SK-N-DZ (cell line): ENCODE measurements at regions not wholly inside any gene's neighbourhood (a gene's known extent, or its start where the extent isn't known, plus 50 kb on each side); places are given as distances from the start of the nearest gene placed in this dataset.
"Not testable (repeated sequence)": the region's sequence is repeated elsewhere in the genome, so short reads cannot be mapped to it uniquely, and the experiment has no call there.

Experiments
- DNase-seq: peaks from one replicate; pipeline ENCODE4 v3.0.0-alpha.2; 2015; ENCODE audit warnings: low spot score

DNA sequence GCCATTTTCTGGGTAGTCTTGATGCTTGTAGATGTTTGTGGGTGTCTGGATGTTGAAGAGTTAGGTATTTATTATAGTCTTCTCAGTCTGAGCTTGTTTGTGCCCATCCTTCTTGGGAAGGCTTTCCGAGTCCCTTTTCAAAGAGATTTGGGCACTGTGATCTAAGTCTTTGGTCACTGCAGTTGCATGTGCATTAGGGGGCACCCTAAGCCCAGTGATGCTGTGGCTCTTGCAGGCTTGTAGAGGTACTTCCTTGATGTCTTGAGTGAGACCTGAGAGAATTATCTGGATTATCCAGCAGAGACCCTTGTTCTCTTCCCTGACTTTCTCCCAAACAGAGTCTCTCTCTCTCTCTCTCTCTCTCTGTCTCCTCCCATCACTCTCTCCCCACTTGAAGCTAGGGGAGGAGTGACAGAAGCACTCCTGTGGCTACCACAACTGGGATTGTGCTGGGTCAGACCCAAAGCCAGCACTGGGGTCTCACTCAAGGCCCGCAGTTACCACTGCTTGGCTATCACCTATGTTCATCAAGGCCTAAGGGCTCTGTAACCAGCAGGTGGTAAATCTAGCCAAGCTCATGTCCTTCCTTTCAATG, 68.5 kb downstream of the TMCO5A start:
- no peak for DNase-seq

DNA sequence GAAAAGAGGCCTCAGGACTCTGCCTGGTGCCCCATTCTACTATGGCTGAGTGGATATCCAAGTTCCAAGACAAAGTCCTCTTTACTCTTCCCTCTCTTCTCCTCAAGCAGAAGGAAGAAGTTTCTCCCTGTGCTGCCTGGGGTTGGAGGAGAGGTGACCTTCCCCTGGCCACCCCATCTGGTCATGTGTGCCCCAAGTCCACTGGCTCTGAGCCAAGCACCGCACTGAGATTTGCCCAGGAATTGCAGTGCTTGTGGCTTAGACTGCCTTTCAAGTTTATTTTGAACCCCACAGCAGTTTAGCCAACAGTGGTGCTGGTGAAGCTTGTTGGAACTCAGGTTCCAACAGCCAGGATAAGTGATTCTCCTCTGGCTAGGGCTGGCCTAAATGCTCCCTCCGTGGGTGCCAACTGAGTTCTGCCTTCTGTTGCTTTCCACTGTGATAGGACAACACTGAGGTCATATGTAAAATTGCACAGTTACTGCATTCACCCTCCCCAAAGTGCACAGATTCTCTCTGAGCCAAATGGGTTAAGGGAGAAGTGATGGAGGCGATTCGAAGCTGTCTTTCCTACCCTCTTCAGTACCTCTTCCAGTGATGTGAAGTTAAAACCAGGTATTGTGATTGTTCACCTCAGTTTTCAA, 69.9 kb downstream of the TMCO5A start:
- no peak for DNase-seq

DNA sequence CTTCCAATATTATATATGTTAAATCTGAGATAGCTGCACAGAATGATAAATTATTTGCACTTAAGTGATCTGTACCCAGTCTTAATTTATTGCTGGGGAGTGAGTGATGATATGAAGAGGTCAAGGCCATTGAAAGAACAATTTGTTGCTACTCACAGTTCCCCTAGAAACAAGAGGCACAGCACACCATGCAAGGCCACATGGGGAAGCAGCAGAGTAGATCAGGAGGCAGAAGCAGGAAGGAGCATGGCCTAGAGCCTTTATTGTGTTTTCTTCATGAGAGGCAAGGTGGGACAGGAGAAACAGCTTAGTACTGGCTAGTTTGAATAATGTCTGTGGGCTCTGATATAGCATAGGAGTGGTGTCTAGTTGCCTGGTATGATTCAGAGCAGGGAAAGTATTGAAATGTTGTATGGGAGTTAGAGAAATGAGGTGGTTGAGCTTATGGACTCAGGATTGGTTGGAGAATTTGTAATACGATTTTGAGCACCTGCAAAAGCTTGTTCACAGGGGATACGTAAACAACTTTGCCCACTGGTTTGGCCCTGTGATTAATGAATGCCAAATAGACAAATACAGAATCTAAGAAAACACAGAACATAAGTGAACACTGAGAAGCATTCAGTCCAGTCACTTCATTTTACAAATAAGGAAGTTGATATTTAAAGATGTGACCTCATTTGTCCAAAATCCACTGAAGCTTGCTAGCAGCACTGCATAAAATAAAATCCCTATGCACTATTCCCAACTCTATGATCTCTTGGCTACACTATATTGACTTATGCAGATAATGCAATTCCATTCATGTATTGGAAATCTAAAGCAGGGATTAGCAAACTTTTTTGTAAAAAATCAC, 71.7 kb downstream of the TMCO5A start:
- no peak for DNase-seq

DNA sequence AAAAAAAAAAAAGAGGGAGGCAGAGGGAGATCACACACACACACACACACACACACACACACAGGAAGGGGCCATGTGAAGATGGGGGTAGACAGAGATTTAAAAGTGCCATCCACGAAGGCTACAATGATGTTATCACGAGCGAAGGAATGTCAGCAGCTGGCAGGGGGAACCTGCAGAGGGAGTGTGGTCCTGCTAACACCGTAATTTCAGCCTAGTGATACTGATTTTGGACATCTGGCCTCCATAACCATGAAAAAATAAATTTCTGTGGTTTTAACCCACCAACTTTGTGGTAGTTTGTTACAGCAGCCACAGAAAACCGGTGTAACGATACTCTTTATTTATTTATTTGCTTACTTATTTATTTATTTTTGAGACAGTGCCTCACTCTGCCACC, 76.0 kb downstream of the TMCO5A start:
- no peak for DNase-seq

DNA sequence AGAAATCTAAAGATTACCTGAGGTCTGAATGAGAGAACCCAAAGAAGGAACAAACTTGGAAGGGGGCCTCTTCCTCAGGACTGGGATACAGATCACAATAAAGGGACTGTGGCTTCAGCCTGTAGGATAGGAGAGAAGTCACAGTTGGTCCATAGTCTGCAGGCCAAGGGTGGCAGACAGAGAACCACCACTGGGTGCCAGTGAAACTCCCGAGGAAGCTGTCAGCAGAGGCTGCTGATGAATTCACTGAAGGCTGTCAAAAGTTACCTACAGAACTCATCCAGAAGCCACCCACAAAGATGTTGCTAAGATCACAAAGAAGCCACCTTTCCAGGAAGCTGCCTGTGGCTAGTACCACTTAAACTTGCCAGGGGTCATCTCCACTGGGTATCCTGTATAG, 78.5 kb downstream of the TMCO5A start:
- DNase-seq = no peak

DNA sequence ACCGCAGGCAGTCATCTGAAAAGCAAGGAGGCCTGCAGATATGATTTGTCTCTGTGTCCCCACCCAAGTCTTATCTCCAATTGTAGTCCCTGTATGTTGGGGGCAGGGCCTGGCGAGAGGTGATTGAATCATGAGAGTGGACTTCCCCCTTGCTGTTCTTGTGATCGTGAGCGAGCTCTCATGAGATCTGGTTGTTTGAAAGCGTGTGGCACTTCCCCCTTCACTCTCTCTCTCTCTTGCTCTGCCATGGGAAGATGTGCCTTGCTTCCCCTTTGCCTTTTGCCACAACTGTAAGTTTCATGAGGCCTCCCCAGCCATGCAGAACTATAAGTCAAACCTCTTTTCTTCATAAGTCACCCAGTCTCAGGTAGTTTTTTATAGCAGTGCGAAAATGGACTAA, 83.3 kb downstream of the TMCO5A start:
- DNase-seq = no peak

DNA sequence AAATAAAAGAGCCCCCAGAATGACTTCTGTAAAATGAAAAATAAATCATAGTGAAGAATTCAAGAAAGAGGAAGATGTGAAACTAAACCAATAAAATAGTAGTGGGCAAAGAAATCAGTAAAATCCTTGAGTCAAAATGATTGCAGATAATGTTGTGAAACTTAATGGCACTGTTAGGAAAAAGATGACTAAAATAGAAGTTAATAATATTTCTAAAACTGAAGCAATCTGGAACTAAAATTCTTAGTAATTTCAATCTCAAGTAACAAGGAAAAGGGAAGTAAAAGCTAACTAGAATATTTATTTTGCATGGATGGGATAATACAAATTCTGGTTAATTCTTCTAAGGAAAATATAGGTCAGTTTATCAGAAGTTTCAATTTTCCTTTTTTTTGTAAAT, 84.6 kb downstream of the TMCO5A start:
- no peak for DNase-seq

DNA sequence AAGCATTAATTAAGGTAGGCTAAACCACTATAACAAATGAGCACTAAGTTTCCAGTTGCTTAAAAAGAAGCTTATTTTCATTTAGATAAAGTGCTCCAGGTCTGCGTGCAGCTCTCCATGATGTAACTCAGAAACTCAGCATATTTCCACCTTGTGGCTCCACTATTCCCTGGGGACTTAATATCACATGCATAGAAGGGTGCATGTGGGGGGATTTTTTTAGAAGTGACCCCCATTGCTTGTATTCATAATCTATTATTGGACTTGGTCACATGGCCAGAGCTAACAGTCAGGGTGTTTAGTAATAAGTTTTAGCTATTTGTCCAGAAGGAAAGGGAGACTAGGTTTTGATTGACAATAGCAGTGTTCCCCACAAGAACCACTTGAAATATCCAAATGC, 86.8 kb downstream of the TMCO5A start:
- DNase-seq = no peak

DNA sequence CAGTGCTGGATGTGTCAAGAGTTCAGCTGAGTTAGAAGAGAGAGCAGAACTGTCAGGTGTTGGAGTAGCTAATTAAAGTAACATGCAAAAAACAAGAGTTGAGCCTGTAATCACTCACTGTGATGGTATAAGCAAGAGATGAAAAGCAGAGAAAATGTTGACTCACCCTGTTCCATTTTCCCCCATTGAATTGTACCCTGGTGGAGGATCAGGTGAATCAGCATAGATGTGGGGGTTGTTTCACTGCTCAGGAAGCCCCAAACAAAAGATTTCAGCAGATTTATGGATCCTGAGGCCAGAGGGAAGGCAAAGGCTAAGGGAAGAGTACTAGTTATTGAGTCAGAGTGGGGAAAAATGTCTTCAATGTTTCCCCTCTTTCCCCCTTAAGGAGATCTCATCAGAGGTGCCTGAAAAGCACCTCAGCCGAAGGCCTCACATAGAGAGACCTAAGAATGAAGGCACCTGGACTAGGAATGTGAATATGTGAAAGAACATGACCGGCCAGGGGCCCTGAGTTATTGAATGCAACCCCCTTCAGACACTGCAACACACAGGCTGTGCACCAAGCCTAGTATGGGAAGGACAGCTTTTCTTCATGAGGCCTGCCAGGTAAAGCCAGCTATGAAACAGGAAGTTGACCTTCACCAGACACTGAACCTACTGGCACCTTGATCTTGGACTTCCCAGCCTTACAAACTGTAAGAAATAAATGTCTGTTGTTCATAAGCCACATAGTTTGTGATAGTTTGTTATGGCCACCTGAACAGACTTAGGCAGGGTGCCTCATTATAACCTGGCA, 90.1 kb downstream of the TMCO5A start:
- no peak for DNase-seq

DNA sequence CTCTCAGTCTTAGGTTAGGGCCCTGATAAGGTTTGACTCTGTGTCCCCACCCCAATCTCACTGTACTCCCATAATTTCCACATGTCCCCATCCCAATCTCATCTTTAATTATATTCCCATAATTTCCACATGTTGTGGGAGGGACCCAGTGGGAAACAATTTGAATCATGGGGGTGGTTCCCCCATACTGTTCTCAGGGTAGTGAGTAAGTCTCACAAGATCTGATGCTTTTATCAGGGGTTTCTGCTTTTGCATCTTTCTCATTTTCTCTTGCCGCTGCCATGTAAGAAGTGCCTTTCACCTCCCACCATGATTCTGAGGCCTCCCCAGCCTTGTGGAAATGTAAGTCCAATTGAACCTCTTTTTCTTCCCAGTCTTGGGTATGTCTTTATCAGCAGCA, 91.2 kb downstream of the TMCO5A start:
- not testable (repeated sequence) for DNase-seq

DNA sequence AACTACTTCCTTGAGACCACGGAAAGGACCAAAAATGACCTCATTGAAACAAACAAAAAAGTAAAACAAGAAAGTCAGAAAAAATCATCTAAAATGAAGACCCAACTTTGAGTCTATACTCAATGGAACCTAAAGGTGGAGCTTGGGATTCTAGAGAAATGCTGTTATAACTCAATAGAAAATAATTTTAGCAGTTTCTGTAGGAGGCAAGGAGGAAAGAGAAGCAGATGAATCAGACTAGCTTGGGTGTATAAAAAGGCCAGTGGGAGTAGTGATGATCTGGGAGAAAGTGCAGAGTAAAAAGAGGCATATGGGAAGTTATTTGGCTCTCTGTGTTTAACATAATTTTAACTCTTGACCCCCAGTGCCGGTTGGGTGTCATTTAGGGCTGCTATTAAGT, 94.4 kb downstream of the TMCO5A start:
- DNase-seq = no peak

DNA sequence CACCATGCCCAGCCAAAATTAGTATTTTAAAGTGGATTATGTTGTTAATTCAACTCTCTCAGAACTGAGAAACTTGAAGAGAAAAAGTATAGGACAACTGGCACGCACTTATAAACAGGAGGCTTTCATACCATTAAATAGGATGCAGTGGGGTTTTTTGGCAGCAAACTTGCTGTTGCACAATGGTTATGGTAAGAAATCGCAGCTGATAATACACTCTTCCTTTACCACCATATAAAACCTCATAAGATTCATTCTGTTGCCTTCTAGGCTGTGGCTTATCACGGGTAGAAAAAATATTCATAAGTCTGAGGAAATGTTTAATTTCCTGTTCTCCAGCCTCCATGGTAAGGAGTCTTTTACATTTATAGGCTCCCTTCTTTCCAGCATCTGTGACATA, 95.3 kb downstream of the TMCO5A start:
- DNase-seq = no peak

DNA sequence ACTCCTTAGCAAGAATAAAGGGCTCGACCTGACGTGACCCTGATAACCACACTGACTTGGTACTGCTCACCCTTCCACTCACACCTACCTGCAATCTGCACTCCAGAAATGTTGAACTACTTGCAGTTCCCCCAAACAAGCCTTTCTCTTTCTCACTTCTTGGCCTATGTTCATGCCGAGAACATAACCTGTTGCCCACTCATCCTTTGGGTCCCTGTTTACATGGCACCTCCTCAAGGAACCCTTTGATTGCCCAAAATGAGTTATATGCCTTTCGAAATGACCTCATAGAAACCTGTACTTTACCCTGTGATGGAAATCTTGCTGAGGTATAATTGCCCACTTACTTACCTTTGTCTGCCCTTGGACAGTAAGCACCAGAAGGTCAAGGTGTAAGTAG, 96.2 kb downstream of the TMCO5A start:
- DNase-seq = no peak

DNA sequence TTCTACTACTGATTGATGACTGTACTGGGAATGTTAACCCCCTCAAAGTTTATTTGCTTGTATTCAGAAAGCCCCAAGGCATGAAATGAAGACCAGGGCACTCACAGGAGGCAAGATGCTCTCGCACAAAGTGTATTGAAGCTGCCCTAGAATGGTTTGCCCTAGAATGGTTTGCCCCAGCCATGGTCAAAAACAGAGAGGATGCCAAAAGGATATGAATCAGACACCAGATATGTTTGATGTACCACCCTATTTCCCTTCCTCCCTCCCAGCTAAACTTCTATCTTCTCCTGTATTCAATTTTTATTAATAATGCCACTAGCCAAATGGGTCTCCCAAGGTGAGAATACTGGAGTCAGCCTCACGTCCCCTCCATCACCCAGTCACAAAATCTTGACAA, 101.3 kb downstream of the TMCO5A start:
- DNase-seq = no peak

DNA sequence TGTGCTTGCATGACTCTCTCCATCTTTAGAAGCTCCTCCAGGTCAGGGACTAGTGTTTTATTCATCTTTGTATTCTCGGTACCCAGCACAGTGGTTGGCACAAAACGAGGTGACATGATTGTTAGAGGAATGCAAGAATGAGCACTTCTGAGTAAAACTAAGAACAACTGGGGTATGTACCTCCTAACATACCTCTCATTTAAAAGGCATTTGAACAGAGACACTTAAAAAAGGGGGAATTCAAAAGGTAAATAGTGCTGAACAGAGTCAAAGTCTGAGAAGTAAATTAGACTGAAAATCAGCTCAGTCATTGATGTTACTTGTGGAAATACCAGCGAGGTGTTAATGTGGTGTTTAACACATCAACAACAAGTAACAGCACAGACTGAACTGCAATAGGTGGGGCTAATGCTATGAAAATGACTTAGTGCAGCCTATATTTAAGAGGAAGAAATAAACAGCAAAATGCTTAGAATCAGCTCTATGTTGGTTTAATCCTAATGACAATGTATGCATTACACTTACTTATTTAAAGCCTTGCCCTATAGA, 102.4 kb downstream of the TMCO5A start:
- no peak for DNase-seq

DNA sequence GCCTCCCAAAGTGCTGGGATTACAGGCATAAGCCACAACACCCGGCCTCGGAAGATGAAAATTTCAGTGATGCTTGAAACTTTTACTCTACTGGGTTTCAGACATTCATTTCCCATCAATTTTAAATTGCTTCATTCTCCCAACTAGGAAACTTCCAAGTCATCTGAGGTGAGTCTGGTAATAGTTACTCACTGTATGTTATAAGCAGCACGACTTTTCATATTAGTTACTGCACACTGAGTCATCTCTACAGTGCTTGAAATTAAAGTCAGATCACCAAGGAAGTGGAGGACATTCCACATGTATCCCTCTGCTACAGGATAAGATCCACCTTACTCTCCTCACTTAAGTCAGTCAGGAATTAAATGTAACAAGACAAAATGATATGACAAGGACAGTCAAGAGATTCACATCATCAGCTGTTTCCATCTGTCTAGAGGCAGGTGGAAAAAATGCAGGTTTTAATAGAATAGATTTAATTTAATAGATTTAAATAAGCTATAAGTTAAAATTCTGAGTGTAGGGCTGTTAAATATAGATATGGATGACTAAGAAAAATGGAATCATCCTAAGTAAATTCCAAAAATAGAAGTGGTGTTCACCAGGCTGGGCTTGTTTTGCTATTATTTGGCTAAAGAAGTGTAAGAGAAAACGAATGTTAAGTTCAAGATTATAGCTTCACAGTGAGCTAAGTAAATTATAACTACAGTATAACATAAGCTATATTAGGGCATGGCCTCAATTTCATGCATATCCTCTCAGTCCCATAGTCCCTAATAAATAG, 104.4 kb downstream of the TMCO5A start:
- DNase-seq = no peak

DNA sequence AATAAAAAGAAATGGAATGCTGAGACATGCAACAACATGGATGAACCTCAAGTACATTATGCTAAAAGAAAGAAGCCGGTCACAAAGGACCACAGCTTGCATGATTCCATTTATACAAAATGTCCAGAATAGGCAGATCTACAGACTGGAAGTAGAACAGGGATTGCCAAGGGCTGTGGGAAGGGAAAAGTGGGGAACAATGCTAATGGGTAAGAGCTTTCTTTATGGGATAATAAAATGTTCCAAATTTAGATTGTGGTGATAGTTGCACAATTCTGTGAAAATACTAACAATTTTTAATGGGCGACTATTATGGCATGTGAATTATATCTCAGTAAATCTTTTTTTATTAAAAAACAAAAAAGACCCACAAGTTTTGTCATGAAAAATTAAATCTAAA, 106.2 kb downstream of the TMCO5A start:
- no peak for DNase-seq

DNA sequence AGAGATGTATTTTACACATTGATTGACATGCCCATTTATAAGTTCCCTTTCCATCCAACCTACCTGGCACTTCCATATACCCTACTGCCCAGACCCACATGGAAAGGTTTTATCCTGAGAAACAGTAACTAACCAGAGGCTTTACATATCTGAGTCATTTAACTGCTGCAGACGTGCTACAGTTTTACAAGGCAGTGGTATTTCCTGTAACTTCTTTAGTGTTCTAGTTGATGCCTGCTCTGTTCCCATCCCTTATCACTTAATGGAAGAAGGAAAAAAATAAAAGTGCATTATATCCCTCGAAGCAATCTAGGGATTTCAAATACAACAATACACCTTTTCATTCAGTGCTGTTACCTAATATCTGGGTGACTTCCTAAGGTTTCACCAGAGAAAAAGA, 107.1 kb downstream of the TMCO5A start:
- DNase-seq = no peak

DNA sequence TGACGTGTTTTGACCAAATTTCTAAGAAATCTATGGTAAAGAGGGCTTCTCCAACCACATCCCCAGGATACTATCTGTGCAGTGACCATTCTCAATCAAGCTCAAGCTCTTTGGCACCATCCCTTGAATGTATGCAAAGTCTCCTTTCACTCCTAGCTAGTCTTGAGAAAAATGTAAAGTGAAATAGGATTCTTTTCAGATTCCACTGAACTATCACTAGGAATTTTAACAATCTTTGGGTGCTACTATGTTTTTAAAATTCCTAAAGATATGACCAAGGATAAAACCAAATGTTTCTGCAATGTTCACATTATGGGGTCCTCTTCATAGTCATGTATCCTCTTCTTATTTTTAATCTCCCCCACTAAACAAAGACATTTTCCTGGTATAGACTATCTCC, 107.8 kb downstream of the TMCO5A start:
- no peak for DNase-seq

DNA sequence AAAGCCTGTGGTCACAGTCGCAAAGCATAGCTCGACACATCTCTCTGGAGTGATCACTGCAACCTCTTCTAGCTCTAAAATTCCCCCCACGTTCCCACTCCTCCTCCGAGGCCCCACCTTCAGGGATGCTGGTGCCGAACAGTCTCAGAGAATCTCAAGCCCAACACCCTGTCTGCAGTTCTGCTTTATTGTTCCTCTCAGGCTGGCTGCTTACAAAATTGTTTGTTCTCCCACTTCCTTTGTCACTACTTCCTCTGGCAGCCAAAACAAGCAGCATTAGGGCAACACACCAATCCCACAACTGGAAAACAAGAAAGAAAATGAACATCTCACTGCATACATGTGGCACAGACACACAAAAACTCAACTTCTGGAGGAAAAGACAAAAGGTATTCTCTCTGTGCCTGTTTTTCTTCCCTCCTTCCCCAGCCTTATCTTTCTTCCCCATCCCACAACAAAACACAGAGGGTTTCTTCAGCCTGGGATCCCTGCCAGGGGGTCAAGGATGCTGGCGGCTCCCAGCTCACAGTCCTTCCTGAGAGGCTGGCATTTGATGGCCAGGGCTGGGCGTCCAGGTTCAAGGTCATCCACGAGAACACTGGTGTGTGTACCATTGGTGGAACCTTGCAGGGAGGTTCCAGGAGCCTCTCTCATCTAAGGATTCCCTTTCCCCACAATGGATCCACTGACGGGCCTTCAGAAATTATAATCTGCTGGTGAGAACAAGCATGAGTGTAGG, 108.4 kb downstream of the TMCO5A start:
- no peak for DNase-seq
